Adipocyte (in vitro differentiated cells): ENCODE measurements at regions not wholly inside any gene's neighbourhood (a gene's known extent, or its start where the extent isn't known, plus 50 kb on each side); places are given as distances from the start of the nearest gene placed in this dataset.

Experiments used
- DNase-seq: peaks from one replicate; pipeline ENCODE4 v3.0.0-alpha.2; 2015; ENCODE audit warnings: low read depth
- H3K27me3 ChIP-seq: replicated peaks from 2 replicates; pipeline ENCODE4 v1.7.0; 2013; ENCODE audit warnings: mild to moderate bottlenecking, low read length, moderate library complexity; ENCODE audit not compliant: control insufficient read depth, insufficient read depth
- H3K36me3 ChIP-seq: 2 replicates; pipeline ENCODE4 v1.7.0; 2013; ENCODE audit warnings: low read length, mild to moderate bottlenecking, moderate library complexity; ENCODE audit not compliant: control insufficient read depth, insufficient read depth, severe bottlenecking
- H3K4me1 ChIP-seq: 2 replicates; pipeline ENCODE4 v1.7.0; 2013; ENCODE audit warnings: mild to moderate bottlenecking, low read length, moderate library complexity; ENCODE audit not compliant: control insufficient read depth, insufficient read depth
- H3K4me3 ChIP-seq: 2 replicates; pipeline ENCODE4 v1.7.0; 2013; ENCODE audit warnings: mild to moderate bottlenecking, low read length, moderate library complexity
- H3K9ac ChIP-seq: 2 replicates; pipeline ENCODE4 v1.7.0; 2013; ENCODE audit warnings: mild to moderate bottlenecking, low read length, moderate library complexity
- H3K9me3 ChIP-seq: 2 replicates; pipeline ENCODE4 v1.7.0; 2013; ENCODE audit warnings: mild to moderate bottlenecking, low read length, moderate library complexity; ENCODE audit not compliant: control insufficient read depth

DNA sequence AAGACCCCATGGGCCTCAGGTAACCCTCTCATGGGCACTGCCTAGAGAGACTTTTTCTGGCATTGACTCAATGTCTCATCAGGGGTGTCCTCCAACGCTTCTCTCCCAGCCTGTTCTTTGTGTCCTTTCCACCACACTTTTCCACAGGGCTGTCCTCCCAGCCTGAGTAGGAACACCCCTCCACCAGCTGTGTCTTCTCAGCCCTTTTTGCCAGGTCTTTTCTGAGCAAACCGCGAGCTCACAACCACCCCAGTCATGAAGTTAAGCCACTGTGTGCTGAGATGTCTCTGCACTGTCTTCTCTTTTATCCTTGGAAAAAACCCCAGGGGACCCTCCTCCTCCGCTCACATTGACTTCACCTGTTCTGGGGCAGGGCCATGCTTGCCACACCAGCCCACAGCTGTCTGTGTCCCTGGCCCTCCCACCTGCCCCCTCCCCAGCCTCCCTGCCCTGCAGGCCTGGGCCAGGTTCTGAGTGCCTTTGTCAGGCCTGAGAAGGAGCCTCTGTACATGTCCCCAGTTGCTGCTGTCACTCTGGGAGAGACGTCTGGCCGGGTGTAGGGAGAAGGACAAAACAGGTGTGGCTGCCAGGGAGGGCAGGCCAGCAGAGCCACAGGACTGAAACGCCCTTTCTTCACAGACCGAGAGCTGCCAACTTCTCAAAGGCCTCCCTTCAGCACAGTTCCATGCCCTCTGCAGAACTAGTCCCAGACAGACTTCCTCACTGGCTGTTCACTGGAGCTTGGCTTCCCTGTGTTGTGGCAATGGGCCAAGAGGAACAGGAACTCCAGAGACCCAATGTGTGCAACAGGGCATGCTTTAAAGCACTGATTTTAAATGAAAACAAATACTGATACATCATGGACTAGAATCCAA lies 50.5 kb upstream of the PNMA1 start:
- no peak overlapping the region for H3K4me3 ChIP-seq
- H3K4me1 ChIP-seq = peaks cover 25% of the 10 kb centered on the region
- H3K27me3 ChIP-seq = no peaks in the 10 kb centered on the region
- H3K36me3 ChIP-seq = no peaks in the 10 kb centered on the region
- H3K9me3 ChIP-seq = no peaks in the 10 kb centered on the region
- H3K9ac ChIP-seq = no peak overlapping the region
- DNase-seq = no peak
